DOHH2 (cell line): ENCODE measurements at regions not wholly inside any gene's neighbourhood (a gene's known extent, or its start where the extent isn't known, plus 50 kb on each side); places are given as distances from the start of the nearest gene placed in this dataset.

Source experiments
- H3F3A ChIP-seq: fragments of 200-600 bp; sonication (generic), shearing (Covaris generic); 2 replicates; pipeline ENCODE4 v1.6.0; 2016; ENCODE audit warnings: antibody characterized with exemption, mild to moderate bottlenecking; ENCODE audit not compliant: control insufficient read depth, insufficient read depth
- H3K27ac ChIP-seq: fragments of 200-600 bp; sonication (generic); 2 replicates; pipeline ENCODE4 v1.5.1; 2014; ENCODE audit warnings: low read depth, mild to moderate bottlenecking, low read length, moderate library complexity
- H3K27me3 ChIP-seq: fragments of 200-600 bp; sonication (generic); 2 replicates; pipeline ENCODE4 v1.6.1; 2014; ENCODE audit warnings: mild to moderate bottlenecking, low read length, mixed read lengths; ENCODE audit not compliant: control insufficient read depth
- H3K36me3 ChIP-seq: fragments of 200-600 bp; sonication (generic); 2 replicates; pipeline ENCODE4 v1.6.1; 2014; ENCODE audit warnings: mild to moderate bottlenecking, low read length, moderate library complexity, mixed read lengths; ENCODE audit not compliant: control insufficient read depth
- H3K4me1 ChIP-seq: fragments of 200-600 bp; sonication (generic); 2 replicates; pipeline ENCODE4 v1.6.1; 2014; ENCODE audit warnings: mild to moderate bottlenecking, low read length, mixed read lengths; ENCODE audit not compliant: control insufficient read depth
- H3K4me2 ChIP-seq: fragments of 200-600 bp; sonication (generic); 2 replicates; pipeline ENCODE4 v1.6.0; 2014; ENCODE audit warnings: mild to moderate bottlenecking, low read length, moderate library complexity
- H3K4me3 ChIP-seq: fragments of 200-600 bp; sonication (generic); 2 replicates; pipeline ENCODE4 v1.5.1; 2014; ENCODE audit warnings: mild to moderate bottlenecking, low read length, mixed read lengths
- H3K79me2 ChIP-seq: fragments of 200-600 bp; sonication (generic); 2 replicates; pipeline ENCODE4 v1.6.1; 2014; ENCODE audit warnings: mild to moderate bottlenecking, low read length, mixed read lengths; ENCODE audit not compliant: control insufficient read depth
- H3K9me2 ChIP-seq: fragments of 200-600 bp; sonication (generic); replicated peaks from 2 replicates; pipeline ENCODE4 v1.6.1; 2014; ENCODE audit warnings: mild to moderate bottlenecking, low read length, mixed read lengths; ENCODE audit not compliant: control insufficient read depth
- H3K9me3 ChIP-seq: fragments of 200-600 bp; sonication (generic); 2 replicates; pipeline ENCODE4 v1.6.1; 2014; ENCODE audit warnings: antibody characterized with exemption, low read length, mixed read lengths; ENCODE audit not compliant: control insufficient read depth, insufficient read depth
- H4K20me1 ChIP-seq: fragments of 200-600 bp; sonication (generic); 2 replicates; pipeline ENCODE4 v1.6.0; 2014; ENCODE audit warnings: low read depth, mild to moderate bottlenecking, antibody characterized with exemption, low read length, moderate library complexity; ENCODE audit not compliant: control insufficient read depth, insufficient read depth
- CTCF ChIP-seq: fragments of 200-600 bp; sonication (generic); IDR thresholded peaks from one replicate; pipeline ENCODE4 v1.5.1; 2014; ENCODE audit warnings: antibody characterized with exemption, mild to moderate bottlenecking, low read depth, low read length; ENCODE audit not compliant: poor library complexity, severe bottlenecking
- EZH2phosphoT487 ChIP-seq: fragments of 200-600 bp; sonication (generic); IDR thresholded peaks from 2 replicates; pipeline ENCODE4 v1.6.1; 2017; ENCODE audit warnings: borderline replicate concordance, mild to moderate bottlenecking, antibody characterized with exemption, low read length, moderate library complexity, mixed read lengths

- no peak overlapping the region for H3K4me3 ChIP-seq
- H3K79me2 ChIP-seq, result no peaks in the 10 kb centered on the region
- no peak overlapping the region for H3K27ac ChIP-seq
- H3F3A ChIP-seq, result no peaks in the 10 kb centered on the region
- H3K9me3 ChIP-seq, result peaks cover 3% of the 10 kb centered on the region; the same call in 1 of the 2 replicates
- H3K36me3 ChIP-seq, result no peaks in the 10 kb centered on the region
- TF ChIP-seq CTCF (no peak), EZH2phosphoT487 (no peak)
- no peak overlapping the region for H3K4me2 ChIP-seq
- H3K9me2 ChIP-seq, result no peaks in the 10 kb centered on the region
- no peaks in the 10 kb centered on the region for H3K27me3 ChIP-seq
- no peaks in the 10 kb centered on the region for H3K4me1 ChIP-seq
- H4K20me1 ChIP-seq, result no peaks in the 10 kb centered on the region
These were observed 609.5 kb upstream of the CDH4 start for GRCh38 chr20:60642541-60642940.

DNA sequence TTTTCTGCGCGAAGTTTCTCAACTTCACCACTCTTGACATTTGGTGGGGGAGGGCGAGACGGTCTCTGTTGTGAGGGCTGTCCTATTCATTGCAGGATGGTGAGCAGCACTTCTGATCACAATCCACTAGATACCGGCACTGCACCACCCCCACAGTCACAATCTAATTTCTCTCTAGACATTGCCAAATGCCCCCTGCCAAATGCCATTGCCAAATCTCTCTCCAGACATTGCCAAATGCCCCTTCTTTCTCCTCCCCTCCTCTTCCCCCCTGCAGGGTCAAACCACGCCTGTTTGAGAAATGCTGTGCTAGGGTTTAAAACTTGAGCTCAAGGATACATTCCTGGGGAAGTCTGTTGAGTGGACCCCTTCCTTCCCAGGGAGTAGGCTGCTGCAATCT, 603.5 kb upstream of the CDH4 start:
- no peak overlapping the region for H3K27ac ChIP-seq
- no peaks in the 10 kb centered on the region for H3F3A ChIP-seq
- TF ChIP-seq EZH2phosphoT487 (no peak), CTCF (no peak)
- H4K20me1 ChIP-seq, result no peaks in the 10 kb centered on the region
- H3K9me2 ChIP-seq, result no peaks in the 10 kb centered on the region
- H3K4me3 ChIP-seq, result no peak overlapping the region
- no peaks in the 10 kb centered on the region for H3K36me3 ChIP-seq
- H3K4me1 ChIP-seq, result no peaks in the 10 kb centered on the region
- no peak overlapping the region for H3K4me2 ChIP-seq
- no peaks in the 10 kb centered on the region for H3K79me2 ChIP-seq
- no peaks in the 10 kb centered on the region for H3K27me3 ChIP-seq
- no peaks in the 10 kb centered on the region; the same call in 1 of the 2 replicates for H3K9me3 ChIP-seq

DNA sequence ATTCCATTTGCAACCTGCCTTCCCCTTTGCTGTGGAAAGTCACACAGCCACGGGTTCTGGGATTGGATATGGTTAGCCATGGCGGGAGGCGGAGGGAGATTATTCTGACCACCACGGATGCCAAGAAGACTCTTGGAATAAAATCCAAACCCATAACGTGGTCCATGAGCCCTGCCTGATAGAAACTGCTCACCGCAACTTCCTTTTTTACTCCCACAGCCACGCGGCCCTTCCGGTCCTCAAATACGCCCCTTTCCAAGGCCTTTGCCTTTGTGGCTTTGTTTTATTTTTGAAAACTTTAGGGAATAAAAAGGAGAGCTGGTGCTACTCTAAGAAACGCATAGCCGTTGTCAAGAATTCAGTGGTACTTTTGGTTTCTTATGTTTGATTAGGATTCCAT, 602.5 kb upstream of the CDH4 start:
- H3F3A ChIP-seq, result no peaks in the 10 kb centered on the region
- TF ChIP-seq EZH2phosphoT487 (no peak), CTCF (no peak)
- no peaks in the 10 kb centered on the region for H3K36me3 ChIP-seq
- no peaks in the 10 kb centered on the region for H3K4me1 ChIP-seq
- H3K4me2 ChIP-seq, result no peak overlapping the region
- no peaks in the 10 kb centered on the region for H3K9me2 ChIP-seq
- H3K27me3 ChIP-seq, result no peaks in the 10 kb centered on the region
- H3K4me3 ChIP-seq, result no peak overlapping the region
- H3K9me3 ChIP-seq, result no peaks in the 10 kb centered on the region; the same call in 1 of the 2 replicates
- no peaks in the 10 kb centered on the region for H4K20me1 ChIP-seq
- H3K79me2 ChIP-seq, result no peaks in the 10 kb centered on the region
- H3K27ac ChIP-seq, result no peak overlapping the region

DNA sequence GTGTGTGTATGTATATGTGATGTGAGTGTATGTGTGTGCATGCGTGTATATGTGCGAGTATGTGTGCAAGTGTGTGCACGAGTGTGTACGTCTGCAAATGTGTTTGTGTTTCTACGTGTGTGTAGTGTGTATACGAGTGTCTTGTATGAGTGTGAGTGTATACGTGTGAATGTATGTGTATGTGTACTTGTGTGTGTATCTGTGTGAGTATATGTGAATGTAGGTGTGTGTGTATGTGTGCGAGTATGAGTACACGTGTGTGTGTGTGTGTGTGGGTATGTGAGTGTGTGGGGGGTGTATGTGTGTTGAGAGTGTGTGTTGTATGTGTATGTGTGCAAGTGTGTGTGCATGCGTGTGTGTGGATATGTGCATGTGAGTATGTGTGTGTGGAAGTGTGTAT, 602.0 kb upstream of the CDH4 start:
- Histone ChIP-seq H3K4me1 (no peaks in the 10 kb centered on the region), H3K36me3 (no peaks in the 10 kb centered on the region), H3F3A (no peaks in the 10 kb centered on the region), H3K4me3 (no peak overlapping the region), H3K9me3 (no peaks in the 10 kb centered on the region; the same call in 1 of the 2 replicates), H4K20me1 (no peaks in the 10 kb centered on the region), H3K9me2 (no peaks in the 10 kb centered on the region), H3K27ac (no peak overlapping the region), H3K79me2 (no peaks in the 10 kb centered on the region), H3K4me2 (no peak overlapping the region), H3K27me3 (no peaks in the 10 kb centered on the region)
- TF ChIP-seq CTCF (no peak), EZH2phosphoT487 (no peak)
